Breast epithelium (tissue), 3 donors: ENCODE measurements at regions not wholly inside any gene's neighbourhood (a gene's known extent, or its start where the extent isn't known, plus 50 kb on each side); places are given as distances from the start of the nearest gene placed in this dataset.

Source experiments
- CTCF ChIP-seq, 3 donors: fragments of 450-650 bp; IDR thresholded peaks; one replicate each; pipeline ENCODE4 v1.5.1; 2016 to 2017; ENCODE audit warnings: antibody characterized with exemption in 3 of 3, mild to moderate bottlenecking in 3 of 3, moderate library complexity in 3 of 3
- POLR2A ChIP-seq: fragments of 450-650 bp; IDR thresholded peaks from one replicate; pipeline ENCODE4 v1.6.1; 2016; ENCODE audit warnings: antibody characterized with exemption, mild to moderate bottlenecking, moderate library complexity
- POLR2AphosphoS5 ChIP-seq, 3 donors: sonication (generic); formaldehyde crosslinking; IDR thresholded peaks; one replicate each; pipeline ENCODE4 v1.6.1; 2017; ENCODE audit warnings: antibody characterized with exemption in 3 of 3

- TF ChIP-seq POLR2AphosphoS5 (IDR thresholded peaks at IDR 0.05) (no peak), POLR2A (no peak), CTCF (IDR thresholded peaks at IDR 0.05) (no peak)
Observed at GRCh38 chr5:62184444-62184843, 121.6 kb upstream of the KIF2A start.
